ENCODE measurements at regions not wholly inside any gene's neighbourhood (a gene's known extent, or its start where the extent isn't known, plus 50 kb on each side); places are given as distances from the start of the nearest gene placed in this dataset.
"Not testable (repeated sequence)": the region's sequence is repeated elsewhere in the genome, so short reads cannot be mapped to it uniquely, and the experiment has no call there.

GRCh38 chr5:158265931-158266700 lies 407.2 kb upstream of the CLINT1 start:
- DNase-seq (ENCODE audit: low read depth, low spot score): no peak

GRCh38 chr5:158265346-158265745 lies 406.4 kb upstream of the CLINT1 start:
- no peak for DNase-seq (ENCODE audit: low read depth, low spot score)

- no peak for DNase-seq (ENCODE audit: low read depth, low spot score)
These were observed 405.3 kb upstream of the CLINT1 start for GRCh38 chr5:158264264-158264663.

- DNase-seq (ENCODE audit: low read depth, low spot score): no peak
These were observed 402.9 kb upstream of the CLINT1 start for GRCh38 chr5:158261674-158262367.

GRCh38 chr5:158256096-158256495 lies 397.2 kb upstream of the CLINT1 start:
- no peak for DNase-seq (ENCODE audit: low read depth, low spot score)

GRCh38 chr5:158255609-158256008 lies 396.7 kb upstream of the CLINT1 start:
- no peak for DNase-seq (ENCODE audit: low read depth, low spot score)

GRCh38 chr5:158246661-158247060 lies 387.7 kb upstream of the CLINT1 start:
- DNase-seq (ENCODE audit: low read depth, low spot score): no peak

GRCh38 chr5:158245513-158245912 lies 386.6 kb upstream of the CLINT1 start:
- DNase-seq (ENCODE audit: low read depth, low spot score): no peak

- no peak for DNase-seq (ENCODE audit: low read depth, low spot score)
These were observed 385.9 kb upstream of the CLINT1 start for GRCh38 chr5:158244882-158245281.

- DNase-seq (ENCODE audit: low read depth, low spot score): no peak
These were observed 377.8 kb upstream of the CLINT1 start for GRCh38 chr5:158236511-158237335.

- DNase-seq (ENCODE audit: low read depth, low spot score): no peak
These were observed 376.2 kb upstream of the CLINT1 start for GRCh38 chr5:158235159-158235547.

GRCh38 chr5:158234323-158235158 lies 375.6 kb upstream of the CLINT1 start:
- no peak for DNase-seq (ENCODE audit: low read depth, low spot score)

GRCh38 chr5:158233735-158234322 lies 374.9 kb upstream of the CLINT1 start:
- no peak for DNase-seq (ENCODE audit: low read depth, low spot score)

GRCh38 chr5:158227314-158227713 lies 368.4 kb upstream of the CLINT1 start:
- not testable (repeated sequence) for DNase-seq (ENCODE audit: low read depth, low spot score)

GRCh38 chr5:158226496-158226895 lies 367.6 kb upstream of the CLINT1 start:
- DNase-seq (ENCODE audit: low read depth, low spot score): no peak

GRCh38 chr5:158224253-158224652 lies 365.3 kb upstream of the CLINT1 start:
- DNase-seq (ENCODE audit: low read depth, low spot score): no peak

- no peak for DNase-seq (ENCODE audit: low read depth, low spot score)
These were observed 364.2 kb upstream of the CLINT1 start for GRCh38 chr5:158223054-158223600.

- no peak for DNase-seq (ENCODE audit: low read depth, low spot score)
These were observed 354.0 kb upstream of the CLINT1 start for GRCh38 chr5:158212917-158213316.

- no peak for DNase-seq (ENCODE audit: low read depth, low spot score)
These were observed 353.3 kb upstream of the CLINT1 start for GRCh38 chr5:158212237-158212636.

- DNase-seq (ENCODE audit: low read depth, low spot score): no peak
These were observed 350.4 kb upstream of the CLINT1 start for GRCh38 chr5:158209219-158209908.

Measured in activated CD4-positive, CD25-positive, alpha-beta regulatory T cell treated with anti-CD3 and anti-CD28 coated beads, Interleukin-2, amount 50 U/mL, for 16 hours (primary cell).